ENCODE measurements at regions not wholly inside any gene's neighbourhood (a gene's known extent, or its start where the extent isn't known, plus 50 kb on each side); places are given as distances from the start of the nearest gene placed in this dataset.

GRCh38 chr4:124579896-124580295 lies 132.6 kb downstream of the ANKRD50 start:
- no peak overlapping the region for H3K4me3 ChIP-seq (ENCODE audit: low read length)
- H3K36me3 ChIP-seq (ENCODE audit: insufficient read depth, low read length): no peaks in the 10 kb centered on the region
- DNase-seq: no peak
- no peaks in the 10 kb centered on the region for H3K27me3 ChIP-seq (ENCODE audit: insufficient read depth, low read length, poor library complexity, severe bottlenecking)
- no peak overlapping the region for H3K27ac ChIP-seq (ENCODE audit: low read depth, low read length)
- peaks cover 0 to 2% (median 0%) of the 10 kb centered on the region in 3 donors for H3K36me3 Mint-ChIP-seq
- H3K4me1 Mint-ChIP-seq: no peaks in the 10 kb centered on the region
- H3K4me1 ChIP-seq (ENCODE audit: insufficient read depth, low read length): no peaks in the 10 kb centered on the region
- H3K4me3 Mint-ChIP-seq: no peak overlapping the region
- no peak overlapping the region for H3K27ac Mint-ChIP-seq
- POLR2A ChIA-PET: no interaction called here
- no peaks in the 10 kb centered on the region for H3K9me3 ChIP-seq (ENCODE audit: low read length)
- H3K27me3 Mint-ChIP-seq: no peaks in the 10 kb centered on the region
- CTCF ChIA-PET: interaction anchor here (0.6 kb wide), 1 partner anchor 10 kb away, joined by 3 read pairs; no protein-coding TSS in a partner anchor
- peaks cover 0 to 18% (median 4%) of the 10 kb centered on the region in 5 donors for H3K9me3 Mint-ChIP-seq

- DNase-seq: no peak
- peaks cover 0 to 11% (median 10%) of the 10 kb centered on the region in 5 donors for H3K9me3 Mint-ChIP-seq
- peaks cover 0 to 2% (median 0%) of the 10 kb centered on the region in 3 donors for H3K36me3 Mint-ChIP-seq
- no peaks in the 10 kb centered on the region for H3K4me1 Mint-ChIP-seq
- Histone ChIP-seq H3K4me1 (ENCODE audit: insufficient read depth, low read length) (no peaks in the 10 kb centered on the region), H3K4me3 (ENCODE audit: low read length) (no peak overlapping the region), H3K27me3 (ENCODE audit: insufficient read depth, low read length, poor library complexity, severe bottlenecking) (no peaks in the 10 kb centered on the region), H3K27ac (ENCODE audit: low read depth, low read length) (no peak overlapping the region), H3K36me3 (ENCODE audit: insufficient read depth, low read length) (no peaks in the 10 kb centered on the region), H3K9me3 (ENCODE audit: low read length) (no peaks in the 10 kb centered on the region)
- ChIA-PET CTCF (no interaction called here), POLR2A (no interaction called here)
- no peak overlapping the region for H3K4me3 Mint-ChIP-seq
- no peak overlapping the region for H3K27ac Mint-ChIP-seq
- no peaks in the 10 kb centered on the region for H3K27me3 Mint-ChIP-seq
Observed at GRCh38 chr4:124583797-124584196, 128.7 kb downstream of the ANKRD50 start.

- no peak overlapping the region for H3K4me3 Mint-ChIP-seq
- H3K27ac Mint-ChIP-seq: no peak overlapping the region
- H3K4me1 Mint-ChIP-seq: no peaks in the 10 kb centered on the region
- Histone ChIP-seq H3K27me3 (ENCODE audit: insufficient read depth, low read length, poor library complexity, severe bottlenecking) (no peaks in the 10 kb centered on the region), H3K9me3 (ENCODE audit: low read length) (no peaks in the 10 kb centered on the region), H3K4me3 (ENCODE audit: low read length) (no peak overlapping the region), H3K27ac (ENCODE audit: low read depth, low read length) (no peak overlapping the region), H3K4me1 (ENCODE audit: insufficient read depth, low read length) (no peaks in the 10 kb centered on the region), H3K36me3 (ENCODE audit: insufficient read depth, low read length) (no peaks in the 10 kb centered on the region)
- H3K36me3 Mint-ChIP-seq: no peaks in the 10 kb centered on the region
- H3K27me3 Mint-ChIP-seq: no peaks in the 10 kb centered on the region
- no peak for DNase-seq
- CTCF ChIA-PET: no interaction called here
- H3K9me3 Mint-ChIP-seq: peaks cover 0 to 21% (median 8%) of the 10 kb centered on the region in 5 donors
- POLR2A ChIA-PET: no interaction called here
Observed at GRCh38 chr4:124589786-124590185, 122.7 kb downstream of the ANKRD50 start.

DNA sequence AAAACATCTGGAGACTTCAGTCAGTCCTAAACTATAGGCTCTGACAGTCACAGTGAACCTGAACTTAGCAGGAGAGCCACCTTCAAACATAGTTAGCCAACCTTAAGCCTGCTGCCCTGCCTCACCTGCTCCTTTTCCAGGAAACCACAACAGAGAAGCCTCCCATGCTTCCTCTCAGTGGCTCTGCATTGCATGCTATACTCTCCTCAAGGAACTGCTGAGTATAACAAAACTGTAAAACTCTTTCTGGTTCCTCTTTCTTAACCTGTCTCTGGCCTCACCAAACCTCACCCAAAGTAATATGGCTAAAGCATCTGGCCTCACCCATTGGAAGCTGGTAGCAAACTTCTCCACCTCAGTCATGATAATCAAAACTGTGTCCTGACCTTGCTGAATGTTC lies 122.1 kb downstream of the ANKRD50 start:
- DNase-seq: no peak
- H3K4me3 ChIP-seq (ENCODE audit: low read length): no peak overlapping the region
- no peaks in the 10 kb centered on the region for H3K36me3 ChIP-seq (ENCODE audit: insufficient read depth, low read length)
- no peak overlapping the region for H3K4me3 Mint-ChIP-seq
- H3K4me1 ChIP-seq (ENCODE audit: insufficient read depth, low read length): no peaks in the 10 kb centered on the region
- peaks cover 0 to 21% (median 8%) of the 10 kb centered on the region in 5 donors for H3K9me3 Mint-ChIP-seq
- H3K4me1 Mint-ChIP-seq: no peaks in the 10 kb centered on the region
- no peak overlapping the region for H3K27ac ChIP-seq (ENCODE audit: low read depth, low read length)
- no peaks in the 10 kb centered on the region for H3K9me3 ChIP-seq (ENCODE audit: low read length)
- no peaks in the 10 kb centered on the region for H3K27me3 ChIP-seq (ENCODE audit: insufficient read depth, low read length, poor library complexity, severe bottlenecking)
- H3K27ac Mint-ChIP-seq: no peak overlapping the region
- CTCF ChIA-PET: interaction anchor here (0.6 kb wide), 1 partner anchor 11 kb away, joined by 3 read pairs; no protein-coding TSS in a partner anchor
- no peaks in the 10 kb centered on the region for H3K36me3 Mint-ChIP-seq
- POLR2A ChIA-PET: no interaction called here
- H3K27me3 Mint-ChIP-seq: no peaks in the 10 kb centered on the region

GRCh38 chr4:124591637-124592036 lies 120.9 kb downstream of the ANKRD50 start:
- POLR2A ChIA-PET: no interaction called here

DNA sequence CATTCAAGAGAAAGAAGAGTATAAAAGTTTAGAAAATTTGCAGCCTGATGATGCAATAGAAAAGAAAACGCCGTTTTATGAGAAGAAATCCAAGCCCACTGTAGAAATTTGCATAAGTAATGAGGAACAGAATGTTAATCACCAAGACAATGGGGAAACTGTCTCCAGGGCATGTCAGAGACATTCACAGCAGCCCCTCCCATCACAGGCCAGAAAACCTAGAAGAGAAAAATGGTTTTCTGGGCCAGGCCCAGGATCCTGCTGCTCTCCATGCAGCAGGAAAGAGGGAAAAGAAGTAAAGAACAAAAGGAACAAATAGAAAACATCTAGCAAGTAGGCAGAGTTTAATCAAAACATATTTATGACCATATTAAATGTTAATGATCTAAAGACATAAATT lies 119.0 kb downstream of the ANKRD50 start:
- Histone ChIP-seq H3K9me3 (ENCODE audit: low read length) (no peaks in the 10 kb centered on the region), H3K4me3 (ENCODE audit: low read length) (no peak overlapping the region), H3K27ac (ENCODE audit: low read depth, low read length) (no peak overlapping the region), H3K4me1 (ENCODE audit: insufficient read depth, low read length) (no peaks in the 10 kb centered on the region), H3K27me3 (ENCODE audit: insufficient read depth, low read length, poor library complexity, severe bottlenecking) (no peaks in the 10 kb centered on the region), H3K36me3 (ENCODE audit: insufficient read depth, low read length) (no peaks in the 10 kb centered on the region)
- Mint-ChIP-seq H3K27ac (no peak overlapping the region), H3K4me1 (no peaks in the 10 kb centered on the region), H3K36me3 (no peaks in the 10 kb centered on the region), H3K27me3 (no peaks in the 10 kb centered on the region), H3K9me3 (peaks cover 0 to 14% (median 1%) of the 10 kb centered on the region in 5 donors), H3K4me3 (no peak overlapping the region)
- POLR2A ChIA-PET: no interaction called here
- CTCF ChIA-PET: no interaction called here
- DNase-seq: no peak

More at GRCh38 chr4:124591637-124592036, 120.9 kb downstream of the ANKRD50 start:
- Mint-ChIP-seq H3K27me3 (no peaks in the 10 kb centered on the region), H3K4me3 (no peak overlapping the region), H3K4me1 (no peaks in the 10 kb centered on the region), H3K27ac (no peak overlapping the region), H3K9me3 (peaks cover 0 to 21% (median 5%) of the 10 kb centered on the region in 5 donors), H3K36me3 (no peaks in the 10 kb centered on the region)
- H3K4me3 ChIP-seq (ENCODE audit: low read length): no peak overlapping the region
- H3K4me1 ChIP-seq (ENCODE audit: insufficient read depth, low read length): no peaks in the 10 kb centered on the region
- no peaks in the 10 kb centered on the region for H3K27me3 ChIP-seq (ENCODE audit: insufficient read depth, low read length, poor library complexity, severe bottlenecking)
- no peaks in the 10 kb centered on the region for H3K9me3 ChIP-seq (ENCODE audit: low read length)
- CTCF ChIA-PET: no interaction called here
- no peak for DNase-seq
- no peaks in the 10 kb centered on the region for H3K36me3 ChIP-seq (ENCODE audit: insufficient read depth, low read length)
- H3K27ac ChIP-seq (ENCODE audit: low read depth, low read length): no peak overlapping the region

GRCh38 chr4:124594945-124595344 lies 117.6 kb downstream of the ANKRD50 start:
- Mint-ChIP-seq H3K27ac (no peak overlapping the region), H3K9me3 (peaks cover 0 to 9% (median 0%) of the 10 kb centered on the region in 5 donors), H3K27me3 (no peaks in the 10 kb centered on the region), H3K4me3 (no peak overlapping the region), H3K36me3 (no peaks in the 10 kb centered on the region), H3K4me1 (no peaks in the 10 kb centered on the region)
- H3K36me3 ChIP-seq (ENCODE audit: insufficient read depth, low read length): no peaks in the 10 kb centered on the region
- no peaks in the 10 kb centered on the region for H3K9me3 ChIP-seq (ENCODE audit: low read length)
- H3K4me1 ChIP-seq (ENCODE audit: insufficient read depth, low read length): no peaks in the 10 kb centered on the region
- ChIA-PET POLR2A (no interaction called here), CTCF (no interaction called here)
- DNase-seq: no peak
- H3K27ac ChIP-seq (ENCODE audit: low read depth, low read length): no peak overlapping the region
- no peaks in the 10 kb centered on the region for H3K27me3 ChIP-seq (ENCODE audit: insufficient read depth, low read length, poor library complexity, severe bottlenecking)
- no peak overlapping the region for H3K4me3 ChIP-seq (ENCODE audit: low read length)

GRCh38 chr4:124596816-124597215 lies 115.7 kb downstream of the ANKRD50 start:
- DNase-seq: no peak
- peaks cover 0 to 16% (median 0%) of the 10 kb centered on the region in 5 donors for H3K9me3 Mint-ChIP-seq
- CTCF ChIA-PET: no interaction called here
- Histone ChIP-seq H3K9me3 (ENCODE audit: low read length) (no peaks in the 10 kb centered on the region), H3K27ac (ENCODE audit: low read depth, low read length) (no peak overlapping the region), H3K4me1 (ENCODE audit: insufficient read depth, low read length) (no peaks in the 10 kb centered on the region), H3K27me3 (ENCODE audit: insufficient read depth, low read length, poor library complexity, severe bottlenecking) (no peaks in the 10 kb centered on the region), H3K36me3 (ENCODE audit: insufficient read depth, low read length) (no peaks in the 10 kb centered on the region), H3K4me3 (ENCODE audit: low read length) (no peak overlapping the region)
- POLR2A ChIA-PET: no interaction called here
- no peaks in the 10 kb centered on the region for H3K4me1 Mint-ChIP-seq
- no peaks in the 10 kb centered on the region for H3K36me3 Mint-ChIP-seq
- no peaks in the 10 kb centered on the region for H3K27me3 Mint-ChIP-seq
- no peak overlapping the region for H3K27ac Mint-ChIP-seq
- no peak overlapping the region for H3K4me3 Mint-ChIP-seq

DNA sequence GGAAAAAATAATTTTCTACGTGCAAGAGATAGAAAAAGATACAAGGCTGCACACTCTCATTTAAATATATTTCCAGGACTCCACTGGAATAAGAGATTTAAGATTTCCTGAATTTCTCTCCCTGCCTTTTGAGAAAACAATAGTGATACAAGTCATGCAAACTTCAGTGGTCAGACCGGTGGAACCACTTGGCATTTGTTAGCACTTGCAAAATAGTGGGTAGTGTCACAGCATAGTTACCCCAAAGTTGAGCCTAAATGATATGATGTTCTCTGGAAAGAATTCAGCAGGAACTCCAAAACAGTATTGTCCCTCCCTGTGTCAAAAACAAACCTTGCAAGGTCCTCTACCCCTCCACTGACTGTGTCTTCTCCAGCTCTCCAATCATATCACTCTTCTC lies 102.3 kb downstream of the ANKRD50 start:
- H3K27ac Mint-ChIP-seq: no peak overlapping the region
- Histone ChIP-seq H3K4me3 (ENCODE audit: low read length) (no peak overlapping the region), H3K9me3 (ENCODE audit: low read length) (no peaks in the 10 kb centered on the region), H3K4me1 (ENCODE audit: insufficient read depth, low read length) (no peaks in the 10 kb centered on the region), H3K36me3 (ENCODE audit: insufficient read depth, low read length) (no peaks in the 10 kb centered on the region), H3K27me3 (ENCODE audit: insufficient read depth, low read length, poor library complexity, severe bottlenecking) (no peaks in the 10 kb centered on the region), H3K27ac (ENCODE audit: low read depth, low read length) (no peak overlapping the region)
- no peaks in the 10 kb centered on the region for H3K4me1 Mint-ChIP-seq
- peaks cover 0 to 7% (median 4%) of the 10 kb centered on the region in 5 donors for H3K9me3 Mint-ChIP-seq
- POLR2A ChIA-PET: no interaction called here
- H3K4me3 Mint-ChIP-seq: no peak overlapping the region
- H3K36me3 Mint-ChIP-seq: no peaks in the 10 kb centered on the region
- CTCF ChIA-PET: no interaction called here
- H3K27me3 Mint-ChIP-seq: no peaks in the 10 kb centered on the region
- no peak for DNase-seq
